HEK293T (cell line): ENCODE measurements at regions not wholly inside any gene's neighbourhood (a gene's known extent, or its start where the extent isn't known, plus 50 kb on each side); places are given as distances from the start of the nearest gene placed in this dataset.

Source experiments
- ARNT ChIP-seq: fragments of 450-650 bp; IDR thresholded peaks from 2 replicates; pipeline ENCODE4 v1.6.1; 2017; ENCODE audit warnings: mild to moderate bottlenecking
- BHLHE40 ChIP-seq: fragments of 450-650 bp; IDR thresholded peaks from 2 replicates; pipeline ENCODE4 v1.6.1; 2016; ENCODE audit warnings: mild to moderate bottlenecking, moderate library complexity, borderline replicate concordance
- CTBP1 ChIP-seq: fragments of 450-650 bp; IDR thresholded peaks from 2 replicates; pipeline ENCODE4 v1.6.1; 2016; ENCODE audit warnings: borderline replicate concordance
- ELF4 ChIP-seq: fragments of 450-650 bp; IDR thresholded peaks from 2 replicates; pipeline ENCODE4 v1.6.1; 2017; ENCODE audit warnings: antibody characterized with exemption
- FOXA1 ChIP-seq: fragments of 450-650 bp; IDR thresholded peaks from 2 replicates; pipeline ENCODE4 v1.6.1; 2016; ENCODE audit warnings: mild to moderate bottlenecking
- FOXM1 ChIP-seq: fragments of 450-650 bp; IDR thresholded peaks from 2 replicates; pipeline ENCODE4 v1.6.1; 2017; ENCODE audit warnings: mild to moderate bottlenecking, borderline replicate concordance
- HDGF ChIP-seq: fragments of 450-650 bp; IDR thresholded peaks from 2 replicates; pipeline ENCODE4 v1.6.1; 2017; ENCODE audit warnings: antibody characterized with exemption, borderline replicate concordance
- LEF1 ChIP-seq: fragments of 450-650 bp; IDR thresholded peaks from 2 replicates; pipeline ENCODE4 v1.6.1; 2017; ENCODE audit warnings: mild to moderate bottlenecking, borderline replicate concordance
- SP1 ChIP-seq: fragments of 450-650 bp; IDR thresholded peaks from 2 replicates; pipeline ENCODE4 v1.6.1; 2017
- SUZ12 ChIP-seq: fragments of 450-650 bp; IDR thresholded peaks from 2 replicates; pipeline ENCODE4 v1.6.1; 2016; ENCODE audit warnings: mild to moderate bottlenecking
- ZNF384 ChIP-seq: fragments of 450-650 bp; IDR thresholded peaks from 2 replicates; pipeline ENCODE4 v1.6.1; 2016

DNA sequence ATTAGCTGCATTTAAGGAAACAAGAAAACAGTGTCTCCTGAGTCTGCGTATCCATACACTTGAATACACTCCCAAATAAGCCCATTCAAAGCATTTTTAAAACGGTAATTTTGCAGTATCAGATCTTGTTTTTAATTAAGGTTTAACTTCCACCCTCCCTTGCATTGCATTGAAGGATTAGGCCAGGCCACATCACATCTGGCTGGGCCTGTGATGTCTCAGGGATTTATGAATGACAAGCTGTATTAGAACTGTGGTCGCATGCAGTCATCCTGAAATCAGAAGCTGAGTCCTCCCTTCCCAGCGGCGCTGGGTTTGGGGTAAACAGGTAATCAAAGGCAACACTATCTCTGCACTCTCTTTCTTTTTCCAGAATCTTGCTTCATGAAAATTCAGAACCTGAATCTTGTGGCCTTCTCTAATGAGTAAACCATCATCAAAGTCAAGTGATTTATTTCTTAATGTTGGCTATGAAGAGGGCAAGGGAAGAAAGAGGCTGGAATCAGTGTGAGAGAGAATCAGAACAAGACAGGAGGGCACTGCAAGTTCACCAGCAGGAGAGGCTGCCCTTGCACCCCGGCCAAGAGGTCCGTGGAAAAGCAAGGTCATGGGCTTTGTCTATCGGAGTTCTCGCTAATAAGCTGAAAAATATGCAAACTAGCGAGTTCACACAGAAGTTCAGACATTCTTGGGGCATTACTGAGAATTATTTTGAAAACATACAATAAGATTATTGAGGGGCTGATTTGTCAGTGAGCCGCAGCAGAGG is 80.0 kb upstream of the ZSWIM6 start:
- no peak for TF ChIP-seq CTBP1
- TF ChIP-seq SUZ12: no peak
- no peak for TF ChIP-seq FOXA1
- TF ChIP-seq BHLHE40: no peak
- no peak for TF ChIP-seq FOXM1
- TF ChIP-seq ZNF384: no peak
- TF ChIP-seq ELF4: no peak
- no peak for TF ChIP-seq ARNT
- no peak for TF ChIP-seq LEF1
- no peak for TF ChIP-seq SP1
- TF ChIP-seq HDGF: no peak
